Right renal cortex interstitium (tissue), 3 donors: ENCODE measurements at regions not wholly inside any gene's neighbourhood (a gene's known extent, or its start where the extent isn't known, plus 50 kb on each side); places are given as distances from the start of the nearest gene placed in this dataset.
A peak's percentile ranks its signal among the peaks of the same experiment; 100 is the strongest.

Source experiments
- DNase-seq, 3 donors: peaks; one replicate each; pipeline ENCODE4 v3.0.0-alpha.2; 2013; ENCODE audit warnings: low read depth in 3 of 3, low spot score in 2 of 3

GRCh38 chr1:233514946-233515391 lies 98.9 kb upstream of the KCNK1 start:
- no peak for DNase-seq

- DNase-seq = no peak
Observed at GRCh38 chr1:233516732-233517131, 97.2 kb upstream of the KCNK1 start.

GRCh38 chr1:233518344-233518743 lies 95.6 kb upstream of the KCNK1 start:
- DNase-seq = no peak

GRCh38 chr1:233520261-233521191 lies 93.4 kb upstream of the KCNK1 start:
- no peak for DNase-seq

- DNase-seq = no peak
Observed at GRCh38 chr1:233523047-233523446, 90.9 kb upstream of the KCNK1 start.

GRCh38 chr1:233527818-233528217 lies 86.1 kb upstream of the KCNK1 start:
- no peak for DNase-seq

GRCh38 chr1:233530665-233531386 lies 83.1 kb upstream of the KCNK1 start:
- no peak for DNase-seq

GRCh38 chr1:233540816-233541215 lies 73.1 kb upstream of the KCNK1 start:
- DNase-seq = no peak

- peak; percentile 3 to 8 (median 5) for DNase-seq
Observed at GRCh38 chr1:233543338-233544255, 70.3 kb upstream of the KCNK1 start.

GRCh38 chr1:233544304-233544703 lies 69.6 kb upstream of the KCNK1 start:
- no peak for DNase-seq

GRCh38 chr1:233547726-233548125 lies 66.2 kb upstream of the KCNK1 start:
- no peak for DNase-seq

GRCh38 chr1:233549404-233549803 lies 64.5 kb upstream of the KCNK1 start:
- no peak for DNase-seq

- DNase-seq = no peak
Observed at GRCh38 chr1:233549917-233550316, 64.0 kb upstream of the KCNK1 start.

GRCh38 chr1:233554037-233554436 lies 59.9 kb upstream of the KCNK1 start:
- no peak for DNase-seq

GRCh38 chr1:233561708-233562426 lies 52.0 kb upstream of the KCNK1 start:
- no peak for DNase-seq
